GM21381 (cell line): ENCODE measurements at regions not wholly inside any gene's neighbourhood (a gene's known extent, or its start where the extent isn't known, plus 50 kb on each side); places are given as distances from the start of the nearest gene placed in this dataset.

ENCODE experiments used
- ATAC-seq: cut with Tn5 transposase; IDR thresholded peaks from one replicate; pipeline ENCODE4 v1.9.1; 2021; ENCODE audit warnings: mild to moderate bottlenecking, moderate library complexity; ENCODE audit not compliant: unreplicated experiment

DNA sequence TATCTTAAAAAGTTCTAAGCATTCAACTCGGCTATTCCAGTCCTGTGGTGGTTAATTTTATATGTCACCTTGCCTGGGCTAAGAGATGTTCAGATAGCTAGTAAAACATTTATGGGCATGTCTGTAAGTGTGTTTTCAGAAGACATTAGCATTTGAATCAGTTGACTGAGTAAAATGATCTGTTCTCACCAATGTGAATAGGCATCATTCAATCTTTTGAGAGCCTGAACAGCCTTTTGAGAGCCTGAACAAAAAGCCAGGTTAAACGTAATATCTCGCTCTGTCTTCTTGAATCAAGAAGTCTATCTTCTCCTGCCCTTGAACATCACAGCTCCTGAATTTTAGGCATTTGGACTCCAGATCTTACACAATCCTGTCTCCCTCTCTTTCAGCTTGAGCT lies 1266.1 kb downstream of the LRFN5 start:
- no peak for ATAC-seq

DNA sequence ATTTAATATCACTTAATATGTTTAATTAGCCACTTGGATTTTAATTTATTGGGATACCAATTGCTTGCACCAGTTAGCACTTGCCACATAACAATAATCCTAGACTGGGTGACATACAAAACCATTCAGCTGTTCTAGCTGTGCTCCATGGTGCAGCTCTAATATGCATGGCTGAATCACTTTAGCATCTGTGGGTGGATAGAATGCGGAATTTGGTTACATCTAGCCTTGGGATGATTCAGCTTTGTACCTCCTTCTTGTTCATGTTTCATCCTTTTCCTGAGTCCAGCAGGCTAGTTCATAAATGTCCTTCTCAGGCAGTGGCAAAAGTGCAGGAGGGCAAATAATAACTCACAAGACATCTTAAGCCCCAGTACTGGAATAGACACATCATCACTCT lies 1263.0 kb downstream of the LRFN5 start:
- ATAC-seq = no peak

DNA sequence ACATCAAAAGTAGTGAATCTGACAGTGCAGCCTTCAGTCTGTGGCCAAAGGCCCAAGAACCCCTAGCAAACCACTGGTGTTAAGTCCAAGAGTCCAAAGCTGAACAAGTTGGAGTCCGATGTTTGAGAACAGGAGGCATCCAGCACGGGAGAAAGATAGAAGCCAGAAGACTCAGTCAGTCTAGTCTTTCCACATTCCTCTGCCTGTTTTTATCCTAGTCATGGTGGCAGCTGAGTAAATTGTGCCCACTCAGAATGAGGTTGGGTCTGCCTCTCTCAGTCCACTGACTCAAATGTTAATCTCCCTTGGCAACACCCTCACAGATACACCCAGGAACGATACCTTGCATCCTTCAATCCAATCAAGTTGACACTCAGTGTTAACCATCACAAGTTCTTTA lies 1255.4 kb downstream of the LRFN5 start:
- no peak for ATAC-seq

DNA sequence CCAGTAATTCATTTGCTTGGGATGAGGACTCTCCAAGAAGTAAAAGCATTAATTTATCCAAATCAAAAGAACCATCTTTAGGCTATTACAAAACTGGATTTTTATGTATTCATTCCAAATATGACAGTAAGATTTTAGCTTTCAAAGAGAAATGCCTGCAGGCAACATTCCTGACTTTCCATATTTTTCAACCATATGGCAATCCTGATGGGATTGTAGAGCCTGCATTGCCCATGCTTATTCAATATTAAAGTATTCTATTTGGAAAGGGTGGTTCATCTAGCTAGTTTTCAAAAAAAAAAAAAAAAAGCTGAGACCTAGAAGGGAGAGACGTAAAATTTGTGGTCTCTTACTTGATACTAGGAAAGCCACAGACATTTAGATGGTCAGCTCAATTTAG lies 1253.7 kb downstream of the LRFN5 start:
- ATAC-seq = no peak

DNA sequence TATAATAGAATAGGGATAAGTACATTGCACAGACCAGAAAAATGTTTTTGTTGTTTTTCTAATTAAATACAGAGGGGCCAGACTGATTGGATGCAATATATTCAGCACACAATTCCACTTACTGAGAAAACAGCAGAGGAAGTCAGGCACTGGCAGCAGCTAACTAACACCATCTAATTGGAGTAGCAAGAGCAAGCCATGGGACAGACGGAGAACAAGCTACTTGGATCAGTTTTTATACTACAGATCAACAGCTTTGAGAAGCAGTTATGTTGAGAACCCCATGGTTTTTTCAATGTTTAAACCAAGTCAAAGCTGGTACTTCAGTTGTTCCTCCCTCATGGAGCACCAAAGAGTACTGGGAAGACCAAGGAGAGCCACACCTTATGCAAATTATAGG lies 1249.4 kb downstream of the LRFN5 start:
- no peak for ATAC-seq

DNA sequence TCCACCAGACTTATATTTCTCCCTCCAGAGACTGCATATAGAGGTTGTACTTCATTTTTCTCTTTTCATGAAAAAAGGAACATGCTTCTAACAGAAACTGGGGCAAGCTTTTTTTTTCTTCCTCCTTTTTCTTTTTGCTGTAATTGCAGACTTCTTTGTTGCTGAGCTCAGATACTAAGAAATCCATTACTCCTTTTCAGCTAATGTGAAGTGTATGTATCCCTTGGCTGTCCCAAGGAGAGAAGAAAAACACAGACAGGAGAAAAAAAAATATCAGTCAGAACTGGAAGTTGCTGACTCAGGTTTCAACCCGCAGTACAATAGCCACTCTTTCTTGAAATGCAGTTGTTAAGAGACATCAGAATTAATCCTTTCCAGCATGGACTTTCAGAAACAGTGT lies 1248.4 kb downstream of the LRFN5 start:
- no peak for ATAC-seq

DNA sequence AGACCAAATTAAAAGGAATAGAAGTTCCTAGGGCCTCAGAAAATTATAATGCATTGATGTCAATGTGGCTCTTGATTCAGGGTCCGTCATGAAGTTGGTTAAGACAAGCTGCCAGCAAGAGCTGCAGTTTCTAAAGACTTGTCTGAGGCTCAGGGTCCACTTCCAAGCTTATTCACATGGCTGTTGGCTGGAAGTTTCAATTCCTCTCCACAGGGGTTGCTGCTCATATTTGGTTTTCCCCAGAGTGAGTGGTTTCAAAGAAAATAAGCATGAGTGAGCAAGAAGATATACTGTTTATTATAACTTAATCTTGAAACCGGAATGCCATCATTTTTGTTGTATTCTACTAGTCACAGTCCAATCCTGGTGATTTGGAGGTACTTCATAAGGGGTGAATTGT lies 1247.4 kb downstream of the LRFN5 start:
- ATAC-seq = no peak

DNA sequence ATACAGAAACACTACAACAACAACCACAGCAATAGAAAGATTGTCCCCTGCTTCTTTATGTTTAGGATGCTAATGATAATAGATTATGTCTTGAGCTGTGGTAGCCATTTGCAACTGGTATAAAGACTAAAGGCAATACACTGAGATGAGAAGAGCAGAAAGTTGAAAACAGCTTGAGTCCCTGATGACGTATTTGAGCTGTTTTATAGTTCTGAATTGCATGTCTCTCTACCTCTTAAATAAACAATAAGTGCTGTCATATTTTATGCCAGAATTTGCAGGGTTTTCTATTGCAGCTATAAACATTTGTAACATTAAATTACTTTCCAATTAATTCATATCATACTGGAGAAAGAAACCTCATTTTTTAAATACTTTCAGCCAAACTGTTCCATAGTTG lies 1242.0 kb downstream of the LRFN5 start:
- ATAC-seq = no peak

DNA sequence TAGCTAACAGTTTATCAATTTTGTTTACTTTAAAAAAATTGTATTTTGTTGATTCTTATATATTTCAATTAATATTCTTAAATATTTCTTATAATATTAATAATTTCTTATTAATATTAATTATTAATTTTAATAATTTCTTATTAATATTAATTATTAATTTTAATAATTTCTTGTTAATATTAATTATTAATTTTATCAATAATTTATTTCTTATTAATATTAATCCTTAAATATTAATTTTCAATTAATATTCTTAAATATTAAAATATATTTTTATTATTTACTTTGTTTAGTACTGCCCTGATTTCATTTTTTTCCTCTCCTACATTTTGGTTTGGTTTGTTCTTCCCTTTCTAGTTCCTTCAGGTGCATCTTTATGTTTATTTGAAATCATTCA lies 1208.1 kb downstream of the LRFN5 start:
- ATAC-seq = no peak

DNA sequence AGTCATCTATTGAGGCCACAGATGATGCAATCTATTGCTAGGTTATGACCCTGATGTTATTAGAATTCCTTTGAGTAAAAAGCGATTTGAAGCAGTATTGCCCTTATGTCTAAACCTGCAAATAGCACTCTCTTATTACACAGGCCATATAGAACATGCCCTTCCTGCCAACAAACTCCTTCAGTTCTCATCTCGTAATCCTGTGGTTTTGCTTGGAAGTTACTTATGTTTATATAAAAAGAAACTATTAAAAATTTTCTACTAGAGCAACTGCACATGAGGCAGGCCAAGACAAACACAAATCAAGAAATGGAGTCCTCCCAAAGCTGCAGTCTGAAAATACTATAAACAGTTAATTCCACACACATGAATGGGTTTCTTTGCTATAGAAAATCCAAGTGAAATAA lies 1200.2 kb downstream of the LRFN5 start:
- ATAC-seq = no peak

DNA sequence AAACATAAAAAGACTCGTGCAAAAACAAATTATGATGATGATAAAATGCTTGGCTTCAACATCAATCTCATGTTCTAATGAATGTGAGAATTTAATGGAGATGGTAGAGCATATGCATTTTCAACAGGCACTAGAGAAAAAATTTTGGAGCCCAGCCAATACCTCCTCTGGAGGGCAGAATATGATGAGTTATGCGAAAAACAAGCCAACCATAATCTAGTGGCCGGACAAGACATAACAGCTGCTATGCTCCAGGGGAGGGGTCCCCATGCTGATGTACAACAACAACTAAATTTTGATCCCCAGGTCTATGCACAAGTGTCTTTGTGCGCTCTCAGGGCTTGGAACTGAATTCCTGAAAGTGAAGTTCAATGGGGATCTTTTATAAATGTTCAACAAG lies 1197.5 kb downstream of the LRFN5 start:
- no peak for ATAC-seq

DNA sequence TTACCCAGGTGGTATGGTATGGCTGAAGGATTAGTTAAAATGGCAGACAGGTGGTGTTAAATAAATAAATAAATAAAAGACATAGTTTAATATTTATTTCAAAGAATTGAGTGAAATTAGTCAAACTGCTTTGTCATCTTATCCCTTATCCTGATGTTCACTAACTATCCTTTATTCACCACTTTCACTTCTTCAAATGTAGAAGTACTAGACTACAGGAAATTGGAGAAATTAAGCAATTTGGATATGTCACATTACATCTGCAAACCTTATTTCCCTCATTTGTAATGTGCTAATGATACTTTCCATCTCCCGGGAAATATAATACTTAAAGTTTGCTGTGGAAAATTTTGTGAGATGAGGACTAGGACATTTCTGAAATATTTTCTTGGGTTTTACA lies 1195.7 kb downstream of the LRFN5 start:
- ATAC-seq = no peak

DNA sequence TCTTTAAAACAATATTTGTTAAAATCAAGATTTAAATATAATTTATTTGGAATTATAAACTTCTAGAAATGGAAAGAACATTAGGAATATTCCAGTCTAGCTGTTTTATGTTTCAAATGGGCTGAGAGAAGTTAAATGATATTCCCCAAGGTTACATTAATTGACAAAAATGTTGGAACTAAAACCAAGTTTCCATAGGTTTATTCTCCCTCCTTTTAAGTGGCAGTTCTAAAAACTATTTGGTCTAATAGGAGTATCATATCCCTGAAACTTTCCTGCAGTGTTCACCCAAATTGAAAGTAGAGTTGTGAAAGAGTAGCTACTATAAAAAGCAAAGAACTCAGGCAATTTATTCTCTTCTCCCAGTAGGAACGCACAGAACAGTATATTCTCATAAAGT lies 1185.5 kb downstream of the LRFN5 start:
- no peak for ATAC-seq

DNA sequence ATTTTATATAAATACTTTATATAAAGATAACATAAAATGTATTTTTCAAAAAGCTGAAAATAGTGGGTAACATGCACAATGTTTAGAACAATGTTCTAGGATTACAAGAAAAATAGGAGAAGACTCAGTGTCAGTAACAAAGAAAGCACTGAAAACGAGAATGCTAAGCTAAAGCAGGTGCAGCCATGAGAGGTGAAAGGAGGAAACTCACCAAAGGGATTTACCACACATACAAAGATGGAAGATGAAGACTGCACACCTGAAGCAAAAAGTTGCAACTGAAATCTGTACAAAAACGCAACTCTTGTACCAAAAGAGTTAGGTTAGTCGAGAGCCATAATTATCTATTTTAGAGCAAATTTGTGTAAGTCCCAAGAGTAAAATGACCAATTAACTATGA lies 1176.1 kb downstream of the LRFN5 start:
- no peak for ATAC-seq

DNA sequence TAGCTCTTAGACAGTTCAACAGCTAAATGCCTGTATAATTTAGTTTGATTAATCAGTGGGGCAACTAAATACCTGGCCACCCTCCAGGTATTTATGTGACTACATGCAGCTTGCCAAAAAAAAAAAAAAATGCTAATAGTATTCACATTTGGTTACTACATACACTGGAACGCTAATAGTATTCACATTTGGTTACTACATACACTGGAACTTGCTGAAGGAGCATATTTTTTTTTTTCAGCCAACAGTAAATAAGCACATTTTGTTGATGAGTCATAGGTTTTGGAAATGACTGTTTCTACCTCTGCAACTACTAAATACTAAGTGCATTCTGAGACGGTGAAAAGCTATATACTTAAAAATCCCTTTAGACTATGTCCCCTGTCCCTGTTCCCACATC lies 1172.3 kb downstream of the LRFN5 start:
- ATAC-seq = no peak

DNA sequence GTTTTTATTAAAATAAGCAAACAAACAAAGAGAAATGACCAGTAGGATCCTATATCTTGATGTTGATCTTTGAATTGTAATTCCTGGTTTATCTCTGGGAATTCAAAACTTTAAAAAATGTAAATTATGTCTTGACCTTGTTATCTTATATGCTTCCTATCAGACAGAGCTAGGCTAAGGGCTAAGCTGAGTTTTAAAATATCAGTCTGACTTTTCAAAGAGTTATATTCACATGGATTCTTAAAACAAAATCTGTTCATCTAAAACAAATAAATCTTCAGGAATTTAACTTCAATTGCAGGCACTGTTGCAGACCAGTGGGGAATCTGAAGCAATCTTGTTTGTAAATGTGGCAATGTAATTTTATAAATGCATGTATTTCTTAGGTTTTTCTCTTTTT lies 1144.1 kb downstream of the LRFN5 start:
- no peak for ATAC-seq

DNA sequence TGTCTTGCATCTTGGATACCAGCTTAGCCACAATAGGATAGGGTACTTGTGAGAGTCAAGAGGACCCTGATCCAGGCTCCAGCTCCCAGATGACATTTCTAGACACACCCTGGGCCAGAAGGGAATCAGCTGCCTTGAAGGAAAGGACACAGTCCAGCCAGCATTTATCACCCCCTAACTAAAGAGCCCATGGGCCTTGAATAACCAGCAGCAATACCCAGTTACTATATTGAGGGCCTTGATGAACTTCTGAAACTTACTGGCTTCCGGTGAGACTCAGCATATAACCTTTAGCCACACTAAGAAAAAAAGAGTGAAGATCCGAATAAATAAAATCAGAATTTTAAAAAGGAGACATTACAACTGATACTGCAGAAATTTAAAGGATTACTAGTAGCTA lies 1135.4 kb downstream of the LRFN5 start:
- no peak for ATAC-seq

DNA sequence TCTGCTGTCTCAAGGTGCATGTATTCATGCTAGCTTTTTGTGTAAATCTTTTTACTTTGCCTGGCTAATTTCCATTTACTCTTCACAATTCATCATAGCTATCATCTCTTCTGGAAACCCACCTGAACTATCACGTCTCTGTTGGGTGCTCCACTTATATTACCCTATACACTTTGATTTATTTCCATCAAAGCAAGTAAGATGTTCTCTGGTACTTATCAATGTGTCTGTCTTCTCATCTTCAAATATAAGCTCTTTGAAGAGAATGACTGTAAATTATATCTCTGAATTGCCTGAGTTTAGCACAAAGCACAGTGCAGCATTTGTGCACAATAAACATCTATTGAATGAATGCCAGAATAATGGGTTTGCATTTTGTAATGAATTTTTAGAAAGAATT lies 1129.7 kb downstream of the LRFN5 start:
- no peak for ATAC-seq

DNA sequence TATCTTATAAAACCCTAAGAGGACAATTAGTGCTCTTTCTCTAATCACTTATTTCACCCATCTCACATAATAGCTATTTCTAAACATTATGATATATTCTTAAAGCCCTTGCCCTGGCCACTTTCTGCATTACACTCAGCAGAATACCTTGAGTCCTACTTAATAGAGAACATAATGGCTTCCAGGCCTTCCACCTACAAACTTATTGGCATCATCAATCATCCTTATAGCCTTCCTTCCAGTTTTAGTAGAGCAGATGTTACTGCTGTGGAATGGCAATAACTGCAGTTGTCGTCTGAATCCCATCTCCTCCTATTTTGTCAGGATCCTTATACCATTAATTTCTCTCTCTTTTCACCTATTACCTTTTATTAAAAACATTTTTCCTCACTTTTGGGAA lies 1127.4 kb downstream of the LRFN5 start:
- ATAC-seq = no peak

DNA sequence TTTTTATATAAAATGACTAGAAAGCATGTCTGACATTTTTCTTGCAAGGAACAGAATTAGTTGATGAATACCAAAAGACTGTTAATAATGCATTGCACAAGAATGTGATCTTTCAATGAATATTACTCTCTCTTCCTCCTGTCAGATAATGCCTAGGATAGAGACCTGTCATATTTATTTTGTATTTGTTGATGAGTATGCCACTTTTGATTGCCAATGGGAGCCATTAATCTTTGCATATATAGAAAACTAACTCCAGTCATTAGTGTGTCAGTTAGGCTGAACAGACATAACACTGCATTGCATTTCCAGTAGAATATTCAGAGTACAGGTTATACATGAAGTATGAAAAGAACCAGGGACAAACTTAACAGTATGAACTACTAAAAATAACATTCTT lies 1125.3 kb downstream of the LRFN5 start:
- no peak for ATAC-seq

DNA sequence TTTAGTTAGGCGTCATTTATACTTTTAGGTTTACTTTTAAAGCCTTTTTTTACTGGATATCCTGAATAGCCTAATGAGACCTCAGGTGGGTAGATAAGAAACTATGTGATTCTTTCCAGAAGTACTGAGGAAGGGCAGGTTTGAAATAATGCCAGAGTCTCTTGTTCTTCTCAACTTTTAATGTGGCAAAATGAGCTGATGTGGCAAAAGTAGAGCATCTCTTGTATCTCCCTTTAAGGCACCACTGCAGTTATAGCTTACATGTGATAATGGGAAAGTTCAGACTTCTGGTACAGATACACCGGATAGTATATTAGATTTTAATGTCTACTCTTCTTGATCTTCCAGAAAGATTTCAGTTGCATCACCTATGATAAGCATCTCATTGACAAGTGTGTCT lies 1124.8 kb downstream of the LRFN5 start:
- no peak for ATAC-seq

DNA sequence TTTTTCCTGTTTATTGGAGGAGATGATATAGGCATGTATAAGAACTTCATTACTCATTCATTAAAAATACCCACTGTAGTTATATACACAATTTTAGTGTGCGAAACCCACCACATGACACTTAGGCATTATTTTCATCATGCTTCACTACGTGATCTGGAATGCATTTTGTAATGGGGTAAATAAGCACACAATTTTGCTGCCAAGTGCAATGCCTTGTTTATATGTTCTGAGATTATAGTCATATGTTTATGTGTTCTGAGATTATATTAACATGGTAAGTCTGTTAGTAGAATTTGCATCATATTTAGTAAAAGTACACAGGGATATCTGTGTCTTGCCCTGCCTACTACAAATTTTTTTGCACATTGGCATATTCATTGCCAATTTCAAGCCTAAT lies 1123.0 kb downstream of the LRFN5 start:
- no peak for ATAC-seq

DNA sequence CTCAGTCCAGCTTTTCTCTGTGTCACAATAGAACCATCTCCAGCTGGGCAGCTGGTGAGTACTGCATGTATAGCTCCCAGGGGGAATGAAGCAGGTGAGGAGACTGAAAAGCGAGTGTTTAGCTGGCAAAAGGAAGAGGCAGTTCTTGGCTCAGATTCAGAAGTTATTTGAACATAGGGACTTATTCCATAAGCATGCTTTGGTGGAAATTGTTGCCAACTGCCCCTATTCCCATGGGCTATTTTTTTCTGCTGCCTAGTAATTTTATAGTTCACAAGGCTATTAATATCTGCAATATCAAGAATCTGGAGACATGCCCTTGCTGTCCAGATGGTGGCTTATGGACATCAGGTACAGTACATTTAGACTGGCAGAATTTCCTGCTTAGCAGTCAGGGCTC lies 1112.7 kb downstream of the LRFN5 start:
- ATAC-seq = no peak

DNA sequence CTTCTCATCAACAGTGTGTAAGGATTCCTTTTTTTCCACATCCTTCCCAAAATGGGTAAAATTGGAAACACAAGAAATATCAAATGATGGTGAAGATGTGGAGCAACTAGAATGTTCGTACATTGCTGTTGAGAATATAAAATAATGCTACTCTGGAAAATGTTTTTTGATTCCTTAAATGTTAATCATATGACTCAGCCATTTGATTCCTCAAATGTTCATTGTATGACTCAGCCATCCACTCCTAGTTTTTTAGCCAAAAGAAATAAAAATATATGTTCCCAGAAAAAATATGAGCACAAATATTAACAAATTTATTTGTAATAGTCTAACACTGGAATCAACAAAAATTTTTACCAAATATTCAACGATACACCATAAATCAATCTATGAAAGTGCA lies 1108.6 kb downstream of the LRFN5 start:
- ATAC-seq = no peak
